ENCODE measurements at regions not wholly inside any gene's neighbourhood (a gene's known extent, or its start where the extent isn't known, plus 50 kb on each side); places are given as distances from the start of the nearest gene placed in this dataset.
"Not testable (repeated sequence)": the region's sequence is repeated elsewhere in the genome, so short reads cannot be mapped to it uniquely, and the experiment has no call there.

- DNase-seq (ENCODE audit: low spot score), result no peak
These were observed 77.6 kb upstream of the RTL6 start for GRCh38 chr22:44575381-44576268.

- no peak for DNase-seq (ENCODE audit: low spot score)
These were observed 76.8 kb upstream of the RTL6 start for GRCh38 chr22:44574640-44575380.

- no peak for DNase-seq (ENCODE audit: low spot score)
These were observed 76.1 kb upstream of the RTL6 start for GRCh38 chr22:44574057-44574639.

- no peak for DNase-seq (ENCODE audit: low spot score)
These were observed 75.4 kb upstream of the RTL6 start for GRCh38 chr22:44573451-44573850.

GRCh38 chr22:44572414-44573207, 74.6 kb upstream of the RTL6 start:
- no peak for DNase-seq (ENCODE audit: low spot score)

GRCh38 chr22:44571566-44572413, 73.8 kb upstream of the RTL6 start:
- no peak for DNase-seq (ENCODE audit: low spot score)

GRCh38 chr22:44570476-44571445, 72.7 kb upstream of the RTL6 start:
- DNase-seq (ENCODE audit: low spot score), result no peak

GRCh38 chr22:44569561-44569991, 71.5 kb upstream of the RTL6 start:
- no peak for DNase-seq (ENCODE audit: low spot score)

GRCh38 chr22:44567846-44568493, 69.9 kb upstream of the RTL6 start:
- no peak for DNase-seq (ENCODE audit: low spot score)

GRCh38 chr22:44567378-44567841, 69.4 kb upstream of the RTL6 start:
- DNase-seq (ENCODE audit: low spot score), result not testable (repeated sequence)

- no peak for DNase-seq (ENCODE audit: low spot score)
These were observed 68.9 kb upstream of the RTL6 start for GRCh38 chr22:44566911-44567310.

- peak; percentile 23 for DNase-seq (ENCODE audit: low spot score)
These were observed 64.6 kb upstream of the RTL6 start for GRCh38 chr22:44562651-44563050.

GRCh38 chr22:44561139-44561840, 63.3 kb upstream of the RTL6 start:
- no peak for DNase-seq (ENCODE audit: low spot score)

- DNase-seq (ENCODE audit: low spot score), result not testable (repeated sequence)
These were observed 60.6 kb upstream of the RTL6 start for GRCh38 chr22:44558671-44559070.

- DNase-seq (ENCODE audit: low spot score), result not testable (repeated sequence)
These were observed 59.8 kb upstream of the RTL6 start for GRCh38 chr22:44557872-44558271.

GRCh38 chr22:44557064-44557748, 59.2 kb upstream of the RTL6 start:
- DNase-seq (ENCODE audit: low spot score), result no peak

GRCh38 chr22:44555597-44555996, 57.6 kb upstream of the RTL6 start:
- DNase-seq (ENCODE audit: low spot score), result no peak

- DNase-seq (ENCODE audit: low spot score), result no peak
These were observed 57.0 kb upstream of the RTL6 start for GRCh38 chr22:44555046-44555445.

Measured in left forelimb (tissue), 1 donor.